HepG2 (cell line): ENCODE measurements at regions not wholly inside any gene's neighbourhood (a gene's known extent, or its start where the extent isn't known, plus 50 kb on each side); places are given as distances from the start of the nearest gene placed in this dataset.

ENCODE experiments used
- ATAC-seq: fragments of 200-7000 bp; cut with Tn5 transposase; 3 replicates; pipeline ENCODE4 v1.9.1; 2020; ENCODE audit warnings: mild to moderate bottlenecking, moderate library complexity
- BruUV-seq: library from RNA; stranded (reverse); fragments of 400-500 nt; replicated peaks from 2 replicates; lab custom pipeline; 2021; lab: Mats Ljungman, UMichigan
- CTCF ChIA-PET: fragments of 300-600 bp; formaldehyde crosslinking; extraction: SDS; loops from one replicate; lab custom pipeline; 2021; ENCODE audit warnings: low total read pairs, inconsistent platforms, low intra/inter-chr PET ratio; lab: Yijun Ruan, JAX
- POLR2A ChIA-PET: fragments of 350-600 bp; sonication (Branson Sonifier 250); formaldehyde crosslinking; loops from one replicate; lab custom pipeline; 2020; ENCODE audit warnings: antibody characterized with exemption, inconsistent platforms; lab: Yijun Ruan, JAX
- DNase-seq: peaks from one replicate; pipeline ENCODE4 v3.0.0-alpha.2; 2015; ENCODE audit warnings: low spot score
- FAIRE-seq: peaks from 3 replicates; lab custom pipeline; 2011; peaks lifted over from hg19 to GRCh38; lab: Jason Lieb, UNC
- H2AFZ ChIP-seq: one replicate; pipeline ENCODE4 v1.6.1; 2011; ENCODE audit warnings: low read length, inconsistent platforms
- H3K27ac ChIP-seq: fragments of 300-600 bp; 3 replicates; pipeline ENCODE4 v1.8.0; 2011; ENCODE audit warnings: mixed run types, mild to moderate bottlenecking, mixed read lengths, low read length, inconsistent platforms; ENCODE audit not compliant: insufficient read depth; ENCODE audit errors: extremely low read length
- H3K27me3 ChIP-seq, 2 experiments: fragments of 200-600 bp in 1 of 2; 2 replicates in 1 of 2; 3 replicates in 1 of 2; pipeline versions ENCODE4 v1.6.0 to v1.8.0; 2011; ENCODE audit warnings: low read length in 2 of 2, mild to moderate bottlenecking in 2 of 2, moderate library complexity in 2 of 2, inconsistent platforms in 1 of 2; ENCODE audit not compliant: insufficient read depth in 2 of 2, control insufficient read depth in 1 of 2
- H3K36me3 ChIP-seq, 2 experiments: fragments of 200-600 bp in 1 of 2; replicated peaks in 1 of 2; 2 replicates in 1 of 2; 3 replicates in 1 of 2; pipeline versions ENCODE4 v1.5.1 to v1.8.0; 2011; ENCODE audit warnings: low read length in 2 of 2, inconsistent platforms in 1 of 2; ENCODE audit not compliant: insufficient read depth in 2 of 2, control insufficient read depth in 1 of 2
- H3K4me1 ChIP-seq: 2 replicates; pipeline ENCODE4 v1.5.1; 2012; ENCODE audit warnings: low read length, inconsistent platforms; ENCODE audit not compliant: insufficient read depth
- H3K4me2 ChIP-seq: 2 replicates; pipeline ENCODE4 v1.6.0; 2011; ENCODE audit warnings: low read depth, low read length, inconsistent platforms
- H3K4me3 ChIP-seq, 3 experiments: fragments of 200-600 bp in 1 of 3; sonication (generic), shearing (Covaris generic) in 1 of 3; replicated peaks in 1 of 3; 2 replicates each; pipeline ENCODE4 v1.5.1; 2011 to 2016; ENCODE audit warnings: low read length in 3 of 3, inconsistent platforms in 2 of 3, low read depth in 2 of 3, mild to moderate bottlenecking in 2 of 3, control low read depth in 1 of 3, mixed read lengths in 1 of 3; ENCODE audit not compliant: insufficient read depth in 1 of 3
- H3K79me2 ChIP-seq: one replicate; pipeline ENCODE4 v1.6.1; 2011; ENCODE audit warnings: low read length, inconsistent platforms; ENCODE audit not compliant: insufficient read depth
- H3K9ac ChIP-seq: 2 replicates; pipeline ENCODE4 v1.6.0; 2011; ENCODE audit warnings: mild to moderate bottlenecking, low read depth, low read length, inconsistent platforms; ENCODE audit not compliant: insufficient read depth
- H3K9me3 ChIP-seq: 2 replicates; pipeline ENCODE4 v1.5.1; 2012; ENCODE audit warnings: mild to moderate bottlenecking, low read length
- H4K20me1 ChIP-seq: 2 replicates; pipeline ENCODE4 v1.6.0; 2011; ENCODE audit warnings: inconsistent platforms, mild to moderate bottlenecking, low read length, moderate library complexity; ENCODE audit not compliant: insufficient read depth
- HNF4A ChIP-seq: sonication (generic); formaldehyde crosslinking; IDR thresholded peaks from 2 replicates; pipeline ENCODE4 v1.4.0; 2020; ENCODE audit warnings: missing genetic modification reagents
- NR2F2 ChIP-seq: IDR thresholded peaks from 2 replicates; pipeline ENCODE4 v1.6.1; 2012; ENCODE audit warnings: low read depth, inconsistent platforms, borderline replicate concordance
- ZNF143 ChIP-seq: sonication (generic); formaldehyde crosslinking; IDR thresholded peaks from 2 replicates; pipeline ENCODE4 v1.4.0; 2020; ENCODE audit warnings: missing genetic modification reagents
- ZNF205 ChIP-seq: IDR thresholded peaks from 2 replicates; pipeline ENCODE4 v1.6.1; 2018; ENCODE audit warnings: missing biosample characterization, missing genetic modification reagents
- ZNF567 ChIP-seq: sonication (generic); formaldehyde crosslinking; IDR thresholded peaks from 2 replicates; pipeline ENCODE4 v1.8.1; 2023; ENCODE audit warnings: mild to moderate bottlenecking, missing genetic modification reagents, borderline replicate concordance
- ZNF710 ChIP-seq: sonication (generic); formaldehyde crosslinking; IDR thresholded peaks from 2 replicates; pipeline ENCODE4 v1.5.0; 2020; ENCODE audit warnings: mild to moderate bottlenecking, missing genetic modification reagents, borderline replicate concordance
- WGBS: methylation state at CpG from one replicate; pipeline ENCODE4 v1.1.6; 2017; ENCODE audit warnings: low lambda C conversion rate; 5-methylcytosine and 5-hydroxymethylcytosine counted together
- in situ Hi-C: cut with HindIII; loops from 2 replicates; pipeline ENCODE4 v1.10.0; 2017; ENCODE audit warnings: low pct_unique_long_range_greater_than_20kb; ENCODE audit not compliant: extremely low pct_ligation_motif_present
- intact Hi-C: fragments of 100-400 bp; cut with micrococcal nuclease; formaldehyde crosslinking; loops from one replicate; pipeline ENCODE4 v1.10.0; 2022; ENCODE audit not compliant: unreplicated experiment

- intact Hi-C loops (no loop called here), in situ Hi-C loops (no loop called here)
- DNase-seq, result no peak
- H3K27ac ChIP-seq, result no peak overlapping the region
- no peak for TF ChIP-seq ZNF143 (CRISPR knock-in tag)
- TF ChIP-seq ZNF567 (CRISPR knock-in tag), result no peak
- no peak for TF ChIP-seq NR2F2
- ChIA-PET CTCF (no interaction called here), POLR2A (no interaction called here)
- H3K4me3 ChIP-seq, result no peak overlapping the region
- no peaks in the 10 kb centered on the region for H3K36me3 ChIP-seq
- no peaks in the 10 kb centered on the region for H4K20me1 ChIP-seq
- ATAC-seq, result no peak
- H3K27me3 ChIP-seq, result no peaks in the 10 kb centered on the region
- no TSS peak for BruUV-seq
- WGBS, result 18% methylated on average over 4 of the region's 4 CpGs
- no peaks in the 10 kb centered on the region for H3K79me2 ChIP-seq
- H3K9me3 ChIP-seq, result no peaks in the 10 kb centered on the region
- no peak overlapping the region for H3K9ac ChIP-seq
- FAIRE-seq, result no peak
- no peak overlapping the region for H2AFZ ChIP-seq
- no peaks in the 10 kb centered on the region for H3K4me1 ChIP-seq
- H3K4me2 ChIP-seq, result no peak overlapping the region
Measured at GRCh38 chr21:16634515-16634914, 878.3 kb upstream of the CXADR start.

DNA sequence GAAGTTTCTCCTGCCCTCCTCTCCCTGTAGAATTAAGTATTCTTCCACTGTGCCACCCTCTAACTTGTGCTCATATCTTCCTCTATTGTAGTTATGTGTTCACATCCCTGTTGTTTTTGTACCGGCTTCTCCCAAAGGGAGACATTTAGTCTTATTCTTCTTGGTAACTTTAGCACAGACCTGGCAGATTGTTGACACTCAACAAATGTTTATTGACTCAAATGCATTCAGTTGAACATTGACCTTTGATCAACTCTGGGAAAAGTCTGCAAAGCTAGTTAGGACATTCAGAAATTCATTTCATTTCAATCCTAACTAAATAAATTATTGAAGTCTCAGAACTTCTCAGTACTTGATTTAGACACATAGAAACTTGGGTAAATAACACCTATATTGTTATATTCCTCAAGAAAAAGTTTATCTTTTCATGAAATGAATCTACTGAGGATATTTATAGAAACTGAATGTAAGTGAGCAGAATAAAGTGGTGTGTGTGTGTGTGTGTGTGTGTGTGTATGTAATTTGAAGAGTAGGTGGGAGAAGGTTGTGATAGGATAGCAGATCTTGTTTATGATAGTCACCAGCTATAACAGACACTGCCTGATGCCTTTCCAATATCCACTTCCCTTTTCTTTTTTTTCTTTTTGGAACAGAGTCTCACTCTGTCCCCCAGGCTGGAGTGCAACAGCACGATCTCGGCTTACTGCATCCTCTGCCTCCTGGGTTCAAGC is 872.4 kb upstream of the CXADR start:
- intact Hi-C loops, result no loop called here
- no TSS peak for BruUV-seq
- Histone ChIP-seq H4K20me1 (no peaks in the 10 kb centered on the region), H3K9ac (no peak overlapping the region), H3K36me3 (no peaks in the 10 kb centered on the region), H3K27me3 (no peaks in the 10 kb centered on the region), H3K9me3 (no peaks in the 10 kb centered on the region), H3K4me2 (no peak overlapping the region)
- ATAC-seq, result no peak
- no peak for FAIRE-seq
- 0% methylated on average over 3 of the region's 3 CpGs for WGBS
- POLR2A ChIA-PET, result no interaction called here
- DNase-seq, result no peak
- in situ Hi-C loops, result no loop called here
- no peak for TF ChIP-seq ZNF710
- TF ChIP-seq ZNF205 (CRISPR knock-in tag), result peak; percentile 98
- 0 out of 2 replicates have a peak, but pooled peaks have one; percentile 7 for TF ChIP-seq HNF4A (CRISPR knock-in tag)
- TF ChIP-seq, all 625 proteins: peak for 2
- no peak overlapping the region for H3K4me3 ChIP-seq
- H2AFZ ChIP-seq, result no peak overlapping the region
- no peaks in the 10 kb centered on the region for H3K4me1 ChIP-seq
- CTCF ChIA-PET, result no interaction called here
- H3K79me2 ChIP-seq, result no peaks in the 10 kb centered on the region
- no peak overlapping the region for H3K27ac ChIP-seq
